H9 (cell line): ENCODE measurements at regions not wholly inside any gene's neighbourhood (a gene's known extent, or its start where the extent isn't known, plus 50 kb on each side); places are given as distances from the start of the nearest gene placed in this dataset.

Experiments used
- DNase-seq: peaks from one replicate; pipeline ENCODE4 v3.0.0-alpha.2; 2017
- H2AFZ ChIP-seq: one replicate; pipeline ENCODE4 v1.6.1; 2013; ENCODE audit warnings: mild to moderate bottlenecking, low read length, control low read depth, moderate library complexity
- H2AK5ac ChIP-seq: 2 replicates; pipeline ENCODE4 v1.6.1; 2013; ENCODE audit warnings: low read length, control low read depth, mixed read lengths; ENCODE audit not compliant: insufficient read length
- H2BK120ac ChIP-seq: one replicate; pipeline ENCODE4 v1.6.1; 2013; ENCODE audit warnings: low read depth, mild to moderate bottlenecking, low read length, control low read depth, inconsistent platforms; ENCODE audit not compliant: poor library complexity, severe bottlenecking
- H2BK12ac ChIP-seq: 2 replicates; pipeline ENCODE4 v1.6.1; 2013; ENCODE audit warnings: low read length, control low read depth, mixed read lengths, low read depth; ENCODE audit not compliant: insufficient read length
- H2BK15ac ChIP-seq: 2 replicates; pipeline ENCODE4 v1.6.1; 2013; ENCODE audit warnings: low read depth, low read length, control low read depth
- H2BK20ac ChIP-seq: one replicate; pipeline ENCODE4 v1.6.1; 2013; ENCODE audit warnings: low read depth, mild to moderate bottlenecking, low read length, control low read depth, inconsistent platforms; ENCODE audit not compliant: poor library complexity, severe bottlenecking
- H2BK5ac ChIP-seq: 2 replicates; pipeline ENCODE4 v1.6.1; 2013; ENCODE audit warnings: low read length, control low read depth, mixed read lengths; ENCODE audit not compliant: insufficient read length
- H3K14ac ChIP-seq: 2 replicates; pipeline ENCODE4 v1.6.1; 2013; ENCODE audit warnings: low read length, control low read depth; ENCODE audit not compliant: insufficient read depth
- H3K18ac ChIP-seq: 2 replicates; pipeline ENCODE4 v1.6.1; 2013; ENCODE audit warnings: low read depth, mild to moderate bottlenecking, mixed read lengths, low read length, control low read depth; ENCODE audit not compliant: insufficient read length
- H3K23ac ChIP-seq: 2 replicates; pipeline ENCODE4 v1.6.1; 2013; ENCODE audit warnings: low read length, control low read depth, mixed read lengths, low read depth; ENCODE audit not compliant: insufficient read length
- H3K23me2 ChIP-seq: 2 replicates; pipeline ENCODE4 v1.6.1; 2013; ENCODE audit warnings: low read depth, mild to moderate bottlenecking, mixed read lengths, low read length, control low read depth; ENCODE audit not compliant: insufficient read length, poor library complexity, severe bottlenecking
- H3K27ac ChIP-seq: 2 replicates; pipeline ENCODE4 v1.5.1; 2013; ENCODE audit warnings: low read length, control low read depth, mixed read lengths, low read depth; ENCODE audit not compliant: insufficient read length
- H3K27me3 ChIP-seq: 2 replicates; pipeline ENCODE4 v1.6.1; 2013; ENCODE audit warnings: low read length, control low read depth, inconsistent platforms; ENCODE audit not compliant: insufficient read depth
- H3K4ac ChIP-seq: 2 replicates; pipeline ENCODE4 v1.6.1; 2013; ENCODE audit warnings: low read depth, mild to moderate bottlenecking, control low read depth, inconsistent platforms, low read length, moderate library complexity
- H3K4me1 ChIP-seq: 2 replicates; pipeline ENCODE4 v1.6.1; 2013; ENCODE audit warnings: low read length, control low read depth, inconsistent platforms; ENCODE audit not compliant: insufficient read depth
- H3K4me2 ChIP-seq: 2 replicates; pipeline ENCODE4 v1.6.1; 2013; ENCODE audit warnings: low read length, control low read depth, mixed read lengths; ENCODE audit not compliant: insufficient read length, insufficient read depth
- H3K56ac ChIP-seq: 2 replicates; pipeline ENCODE4 v1.6.1; 2013; ENCODE audit warnings: low read depth, mild to moderate bottlenecking, mixed read lengths, low read length, control low read depth; ENCODE audit not compliant: insufficient read length
- H3K79me1 ChIP-seq: 2 replicates; pipeline ENCODE4 v1.6.1; 2013; ENCODE audit warnings: low read depth, mild to moderate bottlenecking, moderate library complexity, low read length, control low read depth, inconsistent platforms; ENCODE audit not compliant: insufficient read depth, poor library complexity, severe bottlenecking
- H3K79me2 ChIP-seq: 2 replicates; pipeline ENCODE4 v1.6.1; 2013; ENCODE audit warnings: low read length, control low read depth, inconsistent platforms; ENCODE audit not compliant: insufficient read depth
- H3K9ac ChIP-seq: 2 replicates; pipeline ENCODE4 v1.6.1; 2013; ENCODE audit warnings: low read length, control low read depth, mixed read lengths; ENCODE audit not compliant: insufficient read length; ENCODE audit errors: extremely low read depth
- H3K9me3 ChIP-seq: one replicate; pipeline ENCODE4 v1.6.1; 2013; ENCODE audit warnings: low read depth, low read length, inconsistent platforms; ENCODE audit not compliant: control insufficient read depth
- H3T11ph ChIP-seq: one replicate; pipeline ENCODE4 v1.6.1; 2013; ENCODE audit warnings: mild to moderate bottlenecking, low read length, control low read depth, inconsistent platforms
- H4K20me1 ChIP-seq: one replicate; pipeline ENCODE4 v1.6.1; 2013; ENCODE audit not compliant: control insufficient read depth, insufficient read length, insufficient read depth
- H4K5ac ChIP-seq: 2 replicates; pipeline ENCODE4 v1.6.1; 2013; ENCODE audit warnings: low read depth, mild to moderate bottlenecking, mixed read lengths, low read length, control low read depth; ENCODE audit not compliant: insufficient read length
- H4K8ac ChIP-seq: replicated peaks from 2 replicates; pipeline ENCODE4 v1.6.1; 2013; ENCODE audit warnings: low read length, control low read depth, mixed read lengths, low read depth; ENCODE audit not compliant: insufficient read length
- H4K91ac ChIP-seq: 2 replicates; pipeline ENCODE4 v1.6.1; 2013; ENCODE audit warnings: low read depth, mild to moderate bottlenecking, moderate library complexity, mixed read lengths, low read length, control low read depth; ENCODE audit not compliant: insufficient read length
- H3K27ac Mint-ChIP-seq, 3 experiments: 2 replicates in 2 of 3; 3 replicates in 1 of 3; pipeline ENCODE4 v1.8.0; 2020 to 2021; ENCODE audit warnings: mixed read lengths in 3 of 3, mild to moderate bottlenecking in 1 of 3, moderate library complexity in 1 of 3
- H3K27me3 Mint-ChIP-seq: 2 replicates; pipeline ENCODE4 v1.8.0; 2021; ENCODE audit warnings: low read depth, mild to moderate bottlenecking, moderate library complexity, mixed read lengths
- H3K36me3 Mint-ChIP-seq, 3 experiments: 2 replicates in 2 of 3; 3 replicates in 1 of 3; pipeline ENCODE4 v1.8.0; 2020 to 2021; ENCODE audit warnings: low read depth in 3 of 3, mixed read lengths in 3 of 3; ENCODE audit not compliant: insufficient read depth in 1 of 3
- H3K4me1 Mint-ChIP-seq, 2 experiments: 2 replicates each; pipeline ENCODE4 v1.8.0; 2020; ENCODE audit warnings: mixed read lengths in 2 of 2
- H3K4me3 Mint-ChIP-seq, 2 experiments: 2 replicates in 1 of 2; 3 replicates in 1 of 2; pipeline ENCODE4 v1.8.0; 2020 to 2021; ENCODE audit warnings: mild to moderate bottlenecking in 2 of 2, mixed read lengths in 2 of 2, moderate library complexity in 1 of 2
- H3K9me3 Mint-ChIP-seq, 2 experiments: 2 replicates in 1 of 2; 3 replicates in 1 of 2; pipeline ENCODE4 v1.8.0; 2020; ENCODE audit warnings: mild to moderate bottlenecking in 2 of 2, mixed read lengths in 2 of 2, moderate library complexity in 1 of 2
- WGBS: extraction: QIAGEN DNeasy Blood & Tissue Kit; methylation state at CpG from one replicate; pipeline ENCODE4 v1.1.7; 2013; ENCODE audit warnings: missing lambda C conversion rate, low lambda C conversion rate, mixed read lengths; ENCODE audit not compliant: insufficient read length; ENCODE audit errors: extremely low coverage; 5-methylcytosine and 5-hydroxymethylcytosine counted together
- TF ChIP-seq, protein P1 (sequence below): fragments of 200-600 bp; sonication (generic); conservative IDR thresholded peaks from 3 replicates; pipeline ENCODE4 v1.8.0; 2021; ENCODE audit warnings: antibody characterized with exemption, mild to moderate bottlenecking

DNA sequence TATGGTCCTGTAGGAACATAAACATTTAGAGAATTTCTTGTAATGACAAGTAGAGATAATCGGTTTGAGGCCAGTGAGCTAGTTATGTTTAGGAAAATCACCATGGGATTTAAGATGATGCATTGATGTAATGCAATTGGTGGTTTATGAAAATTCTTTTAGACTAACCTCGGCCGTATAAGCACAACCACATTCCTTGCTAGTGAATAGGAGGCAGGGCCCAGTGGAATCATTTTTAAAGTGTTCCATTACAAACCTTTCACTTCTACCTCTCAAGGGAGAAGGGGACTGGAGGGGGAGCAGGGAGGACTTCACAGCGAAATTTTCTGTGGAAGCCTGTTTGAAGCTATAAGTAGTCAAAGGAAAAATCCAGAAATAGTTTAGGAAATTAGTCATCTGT lies 71.8 kb upstream of the NFIL3 start:
- Histone ChIP-seq H3K23ac (no peak overlapping the region), H3K9ac (no peak overlapping the region), H2BK12ac (no peak overlapping the region), H2BK15ac (no peak overlapping the region), H3K4ac (no peak overlapping the region), H3K27me3 (no peaks in the 10 kb centered on the region), H3K23me2 (no peaks in the 10 kb centered on the region), H4K8ac (no peak overlapping the region), H3K14ac (no peak overlapping the region), H3K79me2 (no peaks in the 10 kb centered on the region), H2BK20ac (no peak overlapping the region), H3K56ac (no peak overlapping the region), H4K20me1 (no peaks in the 10 kb centered on the region), H4K91ac (no peak overlapping the region), H2AFZ (no peak overlapping the region), H3K4me2 (no peak overlapping the region), H3K79me1 (no peaks in the 10 kb centered on the region), H3K18ac (no peak overlapping the region), H2AK5ac (no peak overlapping the region), H3T11ph (no peak overlapping the region), H3K4me1 (no peaks in the 10 kb centered on the region; the same call in 1 of the 2 replicates), H2BK120ac (no peak overlapping the region), H3K27ac (no peak overlapping the region), H3K9me3 (no peaks in the 10 kb centered on the region), H4K5ac (no peak overlapping the region), H2BK5ac (no peak overlapping the region)
- Mint-ChIP-seq H3K4me3 (no peak overlapping the region), H3K4me1 (peaks cover 6 to 18% of the 10 kb centered on the region in 2 experiments), H3K9me3 (no peaks in the 10 kb centered on the region), H3K27ac (no peak overlapping the region), H3K27me3 (no peaks in the 10 kb centered on the region), H3K36me3 (no peaks in the 10 kb centered on the region)
- no peak for DNase-seq
- TF ChIP-seq, protein P1, sequence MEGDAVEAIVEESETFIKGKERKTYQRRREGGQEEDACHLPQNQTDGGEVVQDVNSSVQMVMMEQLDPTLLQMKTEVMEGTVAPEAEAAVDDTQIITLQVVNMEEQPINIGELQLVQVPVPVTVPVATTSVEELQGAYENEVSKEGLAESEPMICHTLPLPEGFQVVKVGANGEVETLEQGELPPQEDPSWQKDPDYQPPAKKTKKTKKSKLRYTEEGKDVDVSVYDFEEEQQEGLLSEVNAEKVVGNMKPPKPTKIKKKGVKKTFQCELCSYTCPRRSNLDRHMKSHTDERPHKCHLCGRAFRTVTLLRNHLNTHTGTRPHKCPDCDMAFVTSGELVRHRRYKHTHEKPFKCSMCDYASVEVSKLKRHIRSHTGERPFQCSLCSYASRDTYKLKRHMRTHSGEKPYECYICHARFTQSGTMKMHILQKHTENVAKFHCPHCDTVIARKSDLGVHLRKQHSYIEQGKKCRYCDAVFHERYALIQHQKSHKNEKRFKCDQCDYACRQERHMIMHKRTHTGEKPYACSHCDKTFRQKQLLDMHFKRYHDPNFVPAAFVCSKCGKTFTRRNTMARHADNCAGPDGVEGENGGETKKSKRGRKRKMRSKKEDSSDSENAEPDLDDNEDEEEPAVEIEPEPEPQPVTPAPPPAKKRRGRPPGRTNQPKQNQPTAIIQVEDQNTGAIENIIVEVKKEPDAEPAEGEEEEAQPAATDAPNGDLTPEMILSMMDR: no peak
- no CpG with 5 or more reads among the region's 4 CpGs for WGBS
